ENCODE measurements at regions not wholly inside any gene's neighbourhood (a gene's known extent, or its start where the extent isn't known, plus 50 kb on each side); places are given as distances from the start of the nearest gene placed in this dataset.

DNA sequence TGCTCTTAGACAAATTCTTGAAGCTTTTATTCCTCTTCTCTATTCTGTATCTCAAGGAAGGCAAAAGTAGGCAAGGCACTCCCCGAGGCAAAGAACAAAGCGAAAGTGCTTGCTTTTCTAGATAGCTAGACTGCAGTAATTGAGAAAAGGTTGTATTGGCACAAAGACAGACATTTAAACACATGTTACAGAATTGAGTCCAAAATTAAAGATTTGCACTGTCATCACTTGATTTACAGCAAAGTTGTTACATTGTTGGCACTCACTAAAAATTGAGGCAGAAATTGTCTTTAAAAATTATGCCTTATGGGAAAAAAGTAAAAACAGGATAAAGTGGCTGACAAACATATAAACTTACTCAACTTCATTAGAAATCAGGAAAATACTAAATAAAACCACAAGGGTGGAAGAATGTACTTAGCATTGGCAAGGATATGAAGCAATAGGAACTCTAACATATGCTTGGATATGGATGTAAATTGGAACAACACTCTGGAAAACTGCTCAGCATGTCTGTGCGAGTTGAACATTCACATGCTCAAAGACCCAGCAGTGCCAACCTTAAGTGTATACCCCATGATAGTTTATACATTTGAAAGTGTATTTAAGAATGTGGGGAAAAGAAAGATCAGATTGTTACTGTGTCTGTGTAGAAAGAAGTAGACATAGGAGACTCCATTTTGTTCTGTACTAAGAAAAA is 491.3 kb downstream of the GLRX3 start:
- Mint-ChIP-seq H3K27me3 (ENCODE audit: low read depth) (no peaks in the 10 kb centered on the region), H3K4me1 (peaks cover 15 to 16% of the 10 kb centered on the region in 2 experiments), H3K27ac (no peak overlapping the region), H3K4me3 (no peak overlapping the region), H3K36me3 (ENCODE audit: insufficient read depth in 1 of 3, low read depth in 3 of 3) (peaks cover 0 to 2% (median 0%) of the 10 kb centered on the region in 3 experiments; a peak in 2 of 7 replicates), H3K9me3 (no peaks in the 10 kb centered on the region; a peak in 1 of 5 replicates)
- H2AK5ac ChIP-seq (ENCODE audit: insufficient read length, low read length) = no peak overlapping the region
- H2BK15ac ChIP-seq (ENCODE audit: low read depth, low read length) = no peak overlapping the region
- no peak overlapping the region for H3K14ac ChIP-seq (ENCODE audit: insufficient read depth, low read length)
- no peak overlapping the region for H3K18ac ChIP-seq (ENCODE audit: insufficient read length, low read depth, low read length)
- no peak overlapping the region for H2BK12ac ChIP-seq (ENCODE audit: insufficient read length, low read depth, low read length)
- H2BK120ac ChIP-seq (ENCODE audit: low read depth, low read length, poor library complexity, severe bottlenecking) = no peak overlapping the region
- H3K9ac ChIP-seq (ENCODE audit: extremely low read depth, insufficient read length, low read length) = no peak overlapping the region
- H3K4ac ChIP-seq (ENCODE audit: low read depth, low read length) = no peak overlapping the region
- no peaks in the 10 kb centered on the region for H3K23me2 ChIP-seq (ENCODE audit: insufficient read length, low read depth, low read length, poor library complexity, severe bottlenecking)
- no peak overlapping the region for H2BK20ac ChIP-seq (ENCODE audit: low read depth, low read length, poor library complexity, severe bottlenecking)
- H3T11ph ChIP-seq (ENCODE audit: low read length) = no peak overlapping the region
- TF ChIP-seq, protein P1, sequence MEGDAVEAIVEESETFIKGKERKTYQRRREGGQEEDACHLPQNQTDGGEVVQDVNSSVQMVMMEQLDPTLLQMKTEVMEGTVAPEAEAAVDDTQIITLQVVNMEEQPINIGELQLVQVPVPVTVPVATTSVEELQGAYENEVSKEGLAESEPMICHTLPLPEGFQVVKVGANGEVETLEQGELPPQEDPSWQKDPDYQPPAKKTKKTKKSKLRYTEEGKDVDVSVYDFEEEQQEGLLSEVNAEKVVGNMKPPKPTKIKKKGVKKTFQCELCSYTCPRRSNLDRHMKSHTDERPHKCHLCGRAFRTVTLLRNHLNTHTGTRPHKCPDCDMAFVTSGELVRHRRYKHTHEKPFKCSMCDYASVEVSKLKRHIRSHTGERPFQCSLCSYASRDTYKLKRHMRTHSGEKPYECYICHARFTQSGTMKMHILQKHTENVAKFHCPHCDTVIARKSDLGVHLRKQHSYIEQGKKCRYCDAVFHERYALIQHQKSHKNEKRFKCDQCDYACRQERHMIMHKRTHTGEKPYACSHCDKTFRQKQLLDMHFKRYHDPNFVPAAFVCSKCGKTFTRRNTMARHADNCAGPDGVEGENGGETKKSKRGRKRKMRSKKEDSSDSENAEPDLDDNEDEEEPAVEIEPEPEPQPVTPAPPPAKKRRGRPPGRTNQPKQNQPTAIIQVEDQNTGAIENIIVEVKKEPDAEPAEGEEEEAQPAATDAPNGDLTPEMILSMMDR (conservative IDR thresholded peaks at IDR 0.05) = no peak
- no peaks in the 10 kb centered on the region for H3K27me3 ChIP-seq (ENCODE audit: insufficient read depth, low read length)
- no peaks in the 10 kb centered on the region for H4K20me1 ChIP-seq (ENCODE audit: control insufficient read depth, insufficient read depth, insufficient read length)
- no peak for DNase-seq
- H3K56ac ChIP-seq (ENCODE audit: insufficient read length, low read depth, low read length) = no peak overlapping the region
- no peak overlapping the region for H2AFZ ChIP-seq (ENCODE audit: low read length)
- H3K27ac ChIP-seq (ENCODE audit: insufficient read length, low read depth, low read length) = no peak overlapping the region
- H4K5ac ChIP-seq (ENCODE audit: insufficient read length, low read depth, low read length) = no peak overlapping the region
- H3K23ac ChIP-seq (ENCODE audit: insufficient read length, low read depth, low read length) = no peak overlapping the region
- H3K79me2 ChIP-seq (ENCODE audit: insufficient read depth, low read length) = no peaks in the 10 kb centered on the region
- peaks cover 2% of the 10 kb centered on the region; the same call in 1 of the 2 replicates for H3K4me1 ChIP-seq (ENCODE audit: insufficient read depth, low read length)
- H3K9me3 ChIP-seq (ENCODE audit: control insufficient read depth, low read depth, low read length) = no peaks in the 10 kb centered on the region
- no peaks in the 10 kb centered on the region for H3K79me1 ChIP-seq (ENCODE audit: insufficient read depth, low read depth, low read length, poor library complexity, severe bottlenecking)
- H2BK5ac ChIP-seq (ENCODE audit: insufficient read length, low read length) = no peak overlapping the region
- no peak overlapping the region for H3K4me2 ChIP-seq (ENCODE audit: insufficient read depth, insufficient read length, low read length)
- H4K8ac ChIP-seq (replicated peaks; ENCODE audit: insufficient read length, low read depth, low read length) = no peak overlapping the region
- no peak overlapping the region for H4K91ac ChIP-seq (ENCODE audit: insufficient read length, low read depth, low read length)
- no CpG with 5 or more reads among the region's 3 CpGs for WGBS (ENCODE audit: extremely low coverage, insufficient read length, low lambda C conversion rate)

Measured in H9 (cell line).